ENCODE measurements at regions not wholly inside any gene's neighbourhood (a gene's known extent, or its start where the extent isn't known, plus 50 kb on each side); places are given as distances from the start of the nearest gene placed in this dataset.

DNA sequence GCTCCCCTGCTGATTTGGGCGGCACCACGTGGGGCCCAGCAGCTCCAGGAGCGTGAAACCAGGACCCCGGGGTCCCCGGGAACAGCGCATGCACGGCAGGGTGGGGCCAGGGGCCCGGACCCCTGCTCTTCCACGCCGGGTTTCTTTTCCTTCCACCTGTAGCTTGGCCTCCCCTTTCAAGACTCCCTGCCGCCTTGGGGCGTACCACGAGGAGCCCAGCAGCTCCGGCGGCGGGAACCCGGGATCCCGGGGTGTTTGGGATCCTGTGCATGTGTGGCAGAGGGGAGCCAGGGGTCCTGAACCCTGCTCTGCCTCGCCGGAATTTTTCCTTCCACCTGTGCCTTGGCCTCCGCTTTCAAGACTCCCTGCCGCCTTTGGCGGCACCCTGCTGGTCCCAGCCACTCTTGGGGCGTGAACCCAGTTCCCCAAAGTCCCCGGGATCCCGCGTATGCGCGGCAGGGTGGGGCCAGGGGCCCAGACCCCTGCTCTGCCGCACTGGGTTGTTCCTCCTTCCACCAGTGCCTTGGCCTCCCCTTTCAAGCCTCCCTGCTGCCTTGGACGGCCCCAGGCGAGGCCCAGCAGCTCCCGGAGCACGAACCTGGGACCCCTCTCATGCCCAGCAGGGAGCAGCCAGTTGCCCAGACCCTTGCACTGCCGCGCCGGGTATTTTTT lies 322.7 kb downstream of the ALG10 start:
- DNase-seq (ENCODE audit: low spot score): no peak

- DNase-seq (ENCODE audit: low spot score): no peak
These were observed 323.5 kb downstream of the ALG10 start for GRCh38 chr12:34345801-34346200.

DNA sequence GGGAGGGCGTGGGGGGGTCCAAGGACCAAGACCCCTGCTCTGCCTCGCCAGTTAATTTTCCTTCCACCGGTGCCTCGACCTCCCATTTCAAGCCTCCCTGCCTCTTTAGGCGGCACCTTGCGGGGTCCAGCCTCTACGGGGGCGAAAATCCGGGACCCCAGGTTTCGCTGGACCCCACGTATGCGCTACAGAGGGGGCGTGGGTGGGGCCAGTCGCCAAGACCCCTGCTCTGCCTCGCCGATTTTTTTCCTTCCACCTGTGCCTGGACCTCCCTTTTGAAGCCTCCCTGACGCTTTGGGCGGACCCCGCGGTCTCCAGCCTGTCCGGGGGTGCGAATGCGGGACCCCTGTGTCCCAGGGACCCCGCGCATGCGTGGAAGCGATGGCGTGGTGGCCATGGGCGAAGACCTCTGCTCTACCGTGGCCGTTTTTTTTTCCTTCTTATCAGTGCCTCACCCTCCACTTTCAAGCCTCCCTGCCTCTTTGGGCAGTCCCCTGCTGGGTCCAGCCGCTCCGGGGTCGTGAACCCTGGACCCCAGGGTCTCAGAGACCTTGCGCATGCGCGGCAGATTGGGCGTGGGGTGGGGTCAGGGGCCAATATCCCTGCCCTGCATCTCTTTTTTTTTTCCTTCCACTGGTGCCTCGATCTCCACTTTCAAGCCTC lies 324.2 kb downstream of the ALG10 start:
- no peak for DNase-seq (ENCODE audit: low spot score)

GRCh38 chr12:34347367-34347766 lies 325.1 kb downstream of the ALG10 start:
- DNase-seq (ENCODE audit: low spot score): no peak

DNA sequence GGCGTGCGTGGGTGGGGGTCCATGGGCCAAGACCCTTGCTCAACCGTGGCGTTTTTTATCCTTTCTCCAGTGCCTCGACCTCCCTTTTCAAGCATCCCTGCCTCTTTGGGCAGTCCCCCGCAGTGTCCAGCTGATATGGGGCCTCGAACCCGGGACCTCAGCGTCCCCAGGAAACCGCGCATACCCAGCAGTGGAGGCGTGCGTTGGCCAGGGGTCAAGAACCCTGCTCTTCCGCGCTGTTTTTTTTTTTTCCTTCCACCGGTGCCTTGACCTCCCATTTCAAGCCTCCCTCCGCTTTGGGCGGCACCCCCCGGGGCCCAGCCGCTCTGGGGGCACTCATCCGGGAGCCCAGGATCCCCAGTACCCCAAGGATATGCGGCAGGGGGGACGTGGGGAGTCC lies 325.8 kb downstream of the ALG10 start:
- no peak for DNase-seq (ENCODE audit: low spot score)

DNA sequence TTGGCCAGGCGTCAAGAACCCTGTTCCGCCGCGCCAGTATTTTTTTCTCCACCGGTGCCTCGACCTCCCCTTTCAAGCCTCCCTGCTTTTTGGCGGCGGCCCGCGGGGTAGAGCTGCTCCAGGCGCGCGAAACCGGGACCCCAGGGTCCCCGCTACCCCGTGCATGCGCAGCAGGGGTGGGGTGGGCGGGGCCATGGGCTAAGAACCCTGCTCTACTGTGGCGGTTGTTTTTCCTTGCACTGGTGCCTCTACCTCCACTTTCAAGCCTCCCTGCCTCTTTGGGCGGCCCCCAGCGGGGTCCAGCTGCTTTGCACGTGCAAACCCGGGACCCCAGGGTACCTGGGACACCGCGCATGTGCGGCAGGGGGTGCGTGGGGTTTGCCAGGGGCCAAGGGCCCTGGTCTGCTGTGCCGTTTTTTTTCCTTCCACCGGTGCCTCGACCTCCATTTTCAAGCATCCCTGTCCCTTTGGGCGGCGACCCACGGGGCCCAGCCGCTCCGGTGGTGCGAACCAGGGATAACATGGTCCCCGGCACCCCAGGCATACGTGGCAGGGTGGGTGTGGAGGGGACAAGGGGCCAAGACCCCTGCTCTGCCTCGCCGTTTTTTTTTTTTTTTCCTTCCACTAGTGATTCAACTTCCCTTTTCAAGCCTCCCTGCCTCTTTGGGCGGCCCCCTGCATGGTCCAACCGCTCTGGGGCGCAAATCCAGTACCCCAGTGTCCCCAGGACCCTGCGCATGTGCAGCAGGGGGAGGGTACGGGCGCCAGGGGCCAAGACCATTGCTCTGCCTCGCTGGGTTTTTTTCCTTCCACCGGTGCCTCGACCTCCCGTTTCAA lies 326.8 kb downstream of the ALG10 start:
- DNase-seq (ENCODE audit: low spot score): no peak

- DNase-seq (ENCODE audit: low spot score): no peak
These were observed 327.3 kb downstream of the ALG10 start for GRCh38 chr12:34349673-34349961.

DNA sequence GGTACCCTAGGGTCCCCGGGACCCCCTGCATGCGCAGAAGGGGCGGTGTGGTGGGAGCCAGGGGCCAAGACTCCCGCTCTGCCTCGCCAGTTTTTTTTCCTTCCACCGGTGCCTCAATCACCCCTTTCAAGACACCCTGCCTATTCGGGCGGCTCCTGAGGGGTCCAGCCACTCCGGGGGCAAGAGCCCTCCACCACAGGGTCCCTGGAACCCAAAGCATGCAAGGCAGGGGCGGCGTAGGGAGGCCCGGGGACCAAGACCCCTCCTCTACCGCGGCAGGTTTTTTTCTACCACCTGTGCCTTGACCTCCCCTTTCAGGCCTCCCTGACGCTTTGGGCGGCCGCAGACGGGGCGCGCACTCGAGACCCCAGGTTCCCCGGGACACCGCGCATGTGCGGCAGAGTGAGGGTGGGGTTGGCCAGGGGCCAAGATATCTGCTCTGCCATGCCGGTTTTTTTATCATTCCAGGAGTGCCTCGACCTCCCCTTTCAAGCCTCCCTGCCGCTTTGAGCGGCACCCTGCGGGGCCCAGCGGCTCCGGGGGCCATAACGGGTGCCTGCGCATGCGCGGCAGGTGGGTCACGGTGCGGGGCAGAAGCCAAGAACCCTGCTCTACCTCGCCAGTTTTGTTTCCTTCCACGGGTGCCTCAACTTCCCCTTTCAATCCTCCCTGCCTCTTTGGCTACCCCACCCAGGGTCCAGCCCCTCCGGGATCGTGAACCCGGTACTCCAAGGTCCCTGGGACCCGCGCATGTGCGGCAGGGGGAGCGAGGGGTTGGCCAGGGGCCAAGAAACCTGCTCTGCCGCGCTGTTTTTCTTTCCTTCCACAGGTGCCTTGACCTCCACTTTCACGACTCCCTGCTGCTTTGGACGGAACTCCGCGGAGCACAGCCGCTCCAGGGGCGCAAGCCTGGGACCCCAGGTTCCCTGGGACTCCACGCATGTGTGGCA lies 328.1 kb downstream of the ALG10 start:
- no peak for DNase-seq (ENCODE audit: low spot score)

- DNase-seq (ENCODE audit: low spot score): no peak
These were observed 329.8 kb downstream of the ALG10 start for GRCh38 chr12:34352098-34352497.

DNA sequence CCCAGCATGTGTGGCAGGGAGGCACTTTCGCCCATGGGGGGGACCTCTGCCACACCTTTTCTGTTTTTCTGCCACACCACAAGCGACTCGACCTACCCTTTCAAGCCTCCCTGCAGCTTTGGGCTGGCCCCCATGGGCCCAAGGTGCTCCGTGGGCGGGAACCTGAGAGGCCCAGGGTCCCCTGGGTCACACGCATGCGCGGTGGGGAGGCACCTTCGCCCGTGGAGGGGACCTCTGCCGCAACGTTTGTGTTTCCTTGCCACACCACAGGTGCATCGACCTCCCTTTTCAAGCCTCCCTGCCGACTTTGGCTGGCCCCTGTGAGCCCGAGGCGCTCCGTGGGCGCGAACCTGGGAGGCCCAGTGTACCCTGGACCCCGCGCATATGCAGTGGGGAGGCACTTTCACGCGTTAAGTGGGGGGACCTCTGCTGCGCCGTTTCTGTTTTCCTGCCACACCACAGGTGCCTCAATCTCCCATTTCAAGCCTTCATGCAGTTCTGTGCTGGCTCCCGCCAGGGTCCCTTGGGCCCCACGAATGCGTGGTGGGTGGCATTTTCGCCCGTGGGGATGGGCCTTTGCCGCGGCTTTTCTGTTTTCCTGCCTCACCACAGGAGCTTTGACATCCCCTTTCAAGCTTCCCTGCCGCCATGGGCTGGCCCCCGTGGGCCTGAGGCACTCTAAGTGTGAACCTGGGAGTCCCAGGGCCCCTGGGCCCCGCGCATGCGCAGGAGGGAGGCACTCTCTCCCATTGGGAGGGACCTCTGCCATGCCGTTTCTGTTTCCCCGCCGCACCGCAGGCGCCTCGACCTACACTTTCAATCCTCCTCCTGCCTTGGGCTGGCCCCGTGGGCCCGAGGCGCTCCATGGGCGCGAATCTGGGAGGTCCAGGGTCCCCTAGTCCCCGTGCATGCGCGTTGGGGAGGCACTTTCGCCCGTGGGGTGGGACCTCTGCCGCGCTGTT lies 332.2 kb downstream of the ALG10 start:
- DNase-seq (ENCODE audit: low spot score): no peak

GRCh38 chr12:34356233-34356987 lies 334.1 kb downstream of the ALG10 start:
- DNase-seq (ENCODE audit: low spot score): no peak

DNA sequence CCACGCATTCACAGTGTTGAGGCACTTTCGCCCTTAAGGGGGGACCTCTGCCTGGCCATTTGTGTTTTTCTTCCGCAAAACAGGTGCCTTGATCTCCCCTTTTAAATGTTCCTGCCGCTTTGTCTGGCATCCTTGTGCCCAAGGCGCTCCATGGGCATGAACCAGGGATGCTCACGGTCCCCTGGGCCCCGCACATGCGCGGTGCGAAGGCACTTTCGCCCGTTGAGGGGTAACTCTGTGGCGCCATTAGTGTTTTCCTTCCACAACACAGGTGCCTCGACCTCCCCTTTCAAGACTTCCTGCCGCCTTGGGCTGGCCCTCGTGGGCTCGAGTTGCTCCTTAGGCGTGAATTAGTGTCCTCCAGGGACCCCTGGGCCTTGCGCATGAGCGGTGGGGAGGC lies 335.5 kb downstream of the ALG10 start:
- DNase-seq (ENCODE audit: low spot score): no peak

GRCh38 chr12:34358198-34358597 lies 335.9 kb downstream of the ALG10 start:
- DNase-seq (ENCODE audit: low spot score): no peak

DNA sequence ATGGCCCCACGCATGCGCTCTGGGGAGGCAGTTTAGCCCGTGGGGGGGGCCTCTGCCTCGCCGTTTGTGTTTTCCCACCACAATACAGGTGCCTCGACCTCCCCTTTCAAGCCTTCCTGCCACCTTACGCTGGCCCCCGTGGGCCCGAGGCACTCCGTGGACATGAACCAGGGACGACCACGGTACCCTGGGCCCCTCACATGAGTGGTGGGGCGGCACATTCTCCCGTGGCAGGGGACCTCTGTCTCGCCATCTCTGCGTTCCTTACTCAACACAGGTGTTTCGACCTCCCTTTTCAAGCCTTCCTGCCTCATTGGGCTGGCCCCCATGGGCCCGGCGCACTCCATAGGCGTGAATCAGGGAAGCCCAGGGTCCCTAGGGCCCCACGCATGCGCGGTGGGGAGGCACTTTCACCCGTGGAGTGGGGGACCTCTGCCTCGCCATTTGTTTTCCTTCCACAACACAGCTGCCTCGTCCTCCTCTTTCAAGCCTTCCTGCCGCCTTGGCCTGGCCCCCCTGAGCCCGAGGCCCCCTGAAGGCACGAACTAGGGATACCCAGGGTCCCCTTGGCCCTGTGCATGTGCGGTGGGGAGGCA lies 339.5 kb downstream of the ALG10 start:
- DNase-seq (ENCODE audit: low spot score): no peak

- DNase-seq (ENCODE audit: low spot score): no peak
These were observed 340.9 kb downstream of the ALG10 start for GRCh38 chr12:34363050-34363673.

DNA sequence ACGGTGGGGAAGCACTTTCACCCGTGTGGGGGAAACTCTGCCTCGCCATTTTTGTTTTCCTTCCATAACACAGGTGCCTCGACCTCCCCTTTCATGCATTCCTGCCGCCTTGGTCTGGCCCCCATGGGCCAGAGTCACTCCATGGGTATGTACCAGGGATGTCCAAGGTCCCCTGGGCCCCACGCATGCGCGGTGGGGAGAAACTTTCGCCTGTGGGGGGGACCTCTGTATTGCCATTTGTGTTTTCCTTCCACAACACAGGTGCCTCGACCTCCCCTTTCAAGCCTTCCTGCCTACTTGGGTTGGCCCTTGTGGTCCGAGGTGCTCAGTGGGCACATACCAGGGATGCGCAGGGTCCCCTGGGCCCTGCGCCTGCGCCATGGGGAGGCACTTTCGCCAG lies 345.8 kb downstream of the ALG10 start:
- DNase-seq (ENCODE audit: low spot score): no peak

- no peak for DNase-seq (ENCODE audit: low spot score)
These were observed 348.8 kb downstream of the ALG10 start for GRCh38 chr12:34371050-34371449.

- DNase-seq (ENCODE audit: low spot score): no peak
These were observed 349.7 kb downstream of the ALG10 start for GRCh38 chr12:34372003-34372402.

- no peak for DNase-seq (ENCODE audit: low spot score)
These were observed 351.6 kb downstream of the ALG10 start for GRCh38 chr12:34373926-34374325.
